Neural cell (in vitro differentiated cells): ENCODE measurements at regions not wholly inside any gene's neighbourhood (a gene's known extent, or its start where the extent isn't known, plus 50 kb on each side); places are given as distances from the start of the nearest gene placed in this dataset.

Experiments used
- MXI1 ChIP-seq: fragments of 450-650 bp; conservative IDR thresholded peaks from 2 replicates; pipeline ENCODE4 v1.6.1; 2014; ENCODE audit warnings: antibody characterized with exemption, mild to moderate bottlenecking; ENCODE audit not compliant: poor library complexity, severe bottlenecking
- POLR2AphosphoS5 ChIP-seq: IDR thresholded peaks from 2 replicates; pipeline ENCODE4 v1.6.1; 2012
- RAD21 ChIP-seq: fragments of 450-650 bp; conservative IDR thresholded peaks from 2 replicates; pipeline ENCODE4 v1.6.1; 2014; ENCODE audit warnings: antibody characterized with exemption, mild to moderate bottlenecking, moderate library complexity
- TF ChIP-seq, protein P1 (sequence below): fragments of 450-650 bp; IDR thresholded peaks from 2 replicates; pipeline ENCODE4 v1.5.1; 2014; ENCODE audit warnings: antibody characterized with exemption, mild to moderate bottlenecking, moderate library complexity; ENCODE audit not compliant: poor library complexity, severe bottlenecking

DNA sequence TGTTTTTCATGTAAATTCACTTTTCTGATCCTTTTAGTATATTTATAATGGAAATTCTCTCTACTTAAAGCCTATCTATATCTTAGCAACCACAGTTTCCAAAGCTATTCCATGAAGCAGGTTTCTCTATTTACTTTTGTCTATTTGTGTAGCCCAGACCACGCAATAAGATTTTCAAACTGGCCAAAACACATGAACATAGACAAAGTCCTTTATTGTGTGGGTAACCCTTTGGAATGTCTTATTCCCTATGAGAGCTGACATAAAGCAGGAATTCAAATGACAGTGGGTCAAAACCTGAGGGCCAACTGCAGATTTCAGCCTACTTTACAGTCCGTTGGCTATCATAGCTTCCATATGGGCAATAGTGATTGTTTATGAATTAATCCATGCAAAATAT, 252.6 kb downstream of the LTN1 start:
- TF ChIP-seq, protein P1, sequence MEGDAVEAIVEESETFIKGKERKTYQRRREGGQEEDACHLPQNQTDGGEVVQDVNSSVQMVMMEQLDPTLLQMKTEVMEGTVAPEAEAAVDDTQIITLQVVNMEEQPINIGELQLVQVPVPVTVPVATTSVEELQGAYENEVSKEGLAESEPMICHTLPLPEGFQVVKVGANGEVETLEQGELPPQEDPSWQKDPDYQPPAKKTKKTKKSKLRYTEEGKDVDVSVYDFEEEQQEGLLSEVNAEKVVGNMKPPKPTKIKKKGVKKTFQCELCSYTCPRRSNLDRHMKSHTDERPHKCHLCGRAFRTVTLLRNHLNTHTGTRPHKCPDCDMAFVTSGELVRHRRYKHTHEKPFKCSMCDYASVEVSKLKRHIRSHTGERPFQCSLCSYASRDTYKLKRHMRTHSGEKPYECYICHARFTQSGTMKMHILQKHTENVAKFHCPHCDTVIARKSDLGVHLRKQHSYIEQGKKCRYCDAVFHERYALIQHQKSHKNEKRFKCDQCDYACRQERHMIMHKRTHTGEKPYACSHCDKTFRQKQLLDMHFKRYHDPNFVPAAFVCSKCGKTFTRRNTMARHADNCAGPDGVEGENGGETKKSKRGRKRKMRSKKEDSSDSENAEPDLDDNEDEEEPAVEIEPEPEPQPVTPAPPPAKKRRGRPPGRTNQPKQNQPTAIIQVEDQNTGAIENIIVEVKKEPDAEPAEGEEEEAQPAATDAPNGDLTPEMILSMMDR, result no peak
- no peak for TF ChIP-seq POLR2AphosphoS5
- TF ChIP-seq MXI1, result no peak
- TF ChIP-seq RAD21, result no peak
